Suprapubic skin (tissue), 4 donors: ENCODE measurements at regions not wholly inside any gene's neighbourhood (a gene's known extent, or its start where the extent isn't known, plus 50 kb on each side); places are given as distances from the start of the nearest gene placed in this dataset.
"Not testable (repeated sequence)": the region's sequence is repeated elsewhere in the genome, so short reads cannot be mapped to it uniquely, and the experiment has no call there.

ENCODE experiments used
- CTCF ChIP-seq, 2 donors: fragments of 200-600 bp in 1 of 2; fragments of 450-650 bp in 1 of 2; sonication (generic) in 1 of 2; IDR thresholded peaks; one replicate each; pipeline ENCODE4 v1.5.1; 2016 to 2019; ENCODE audit warnings: antibody characterized with exemption in 2 of 2, mild to moderate bottlenecking in 1 of 2, moderate library complexity in 1 of 2
- EP300 ChIP-seq: sonication (generic); formaldehyde crosslinking; IDR thresholded peaks from one replicate; pipeline ENCODE4 v1.6.1; 2017; ENCODE audit warnings: antibody characterized with exemption
- POLR2A ChIP-seq, 2 donors: fragments of 450-650 bp; IDR thresholded peaks; one replicate each; pipeline ENCODE4 v1.6.1; 2017; ENCODE audit warnings: antibody characterized with exemption in 2 of 2, mild to moderate bottlenecking in 2 of 2, moderate library complexity in 2 of 2
- POLR2AphosphoS5 ChIP-seq, 3 donors: sonication (generic); formaldehyde crosslinking; IDR thresholded peaks; one replicate each; pipeline ENCODE4 v1.6.1; 2017; ENCODE audit warnings: antibody characterized with exemption in 3 of 3

GRCh38 chr18:51573886-51574285 is 376.4 kb upstream of the MEX3C start:
- TF ChIP-seq CTCF (IDR thresholded peaks at IDR 0.05); POLR2A (IDR thresholded peaks at IDR 0.05); POLR2AphosphoS5 (IDR thresholded peaks at IDR 0.05); EP300: not testable (repeated sequence)
